ENCODE measurements at regions not wholly inside any gene's neighbourhood (a gene's known extent, or its start where the extent isn't known, plus 50 kb on each side); places are given as distances from the start of the nearest gene placed in this dataset.
"Not testable (repeated sequence)": the region's sequence is repeated elsewhere in the genome, so short reads cannot be mapped to it uniquely, and the experiment has no call there.

GRCh38 chr16:26396511-26397235 is 670.1 kb upstream of the C16orf82 start:
- CTCF ChIA-PET, result no interaction called here
- H3K4me3 Mint-ChIP-seq (ENCODE audit: low read depth, unreplicated experiment), result no peak overlapping the region
- no peaks in the 10 kb centered on the region for H3K4me1 Mint-ChIP-seq (ENCODE audit: low read depth, unreplicated experiment)
- no peak overlapping the region for H3K27ac Mint-ChIP-seq (ENCODE audit: unreplicated experiment)
- no peaks in the 10 kb centered on the region for H3K36me3 Mint-ChIP-seq (ENCODE audit: insufficient read depth, unreplicated experiment)
- H3K9me3 Mint-ChIP-seq (ENCODE audit: low read depth, unreplicated experiment), result peaks cover 16% of the 10 kb centered on the region
- H3K27me3 Mint-ChIP-seq (ENCODE audit: unreplicated experiment), result no peaks in the 10 kb centered on the region
- intact Hi-C loops (cut with micrococcal nuclease; ENCODE audit: unreplicated experiment), result no loop called here
- TF ChIP-seq, protein P1, sequence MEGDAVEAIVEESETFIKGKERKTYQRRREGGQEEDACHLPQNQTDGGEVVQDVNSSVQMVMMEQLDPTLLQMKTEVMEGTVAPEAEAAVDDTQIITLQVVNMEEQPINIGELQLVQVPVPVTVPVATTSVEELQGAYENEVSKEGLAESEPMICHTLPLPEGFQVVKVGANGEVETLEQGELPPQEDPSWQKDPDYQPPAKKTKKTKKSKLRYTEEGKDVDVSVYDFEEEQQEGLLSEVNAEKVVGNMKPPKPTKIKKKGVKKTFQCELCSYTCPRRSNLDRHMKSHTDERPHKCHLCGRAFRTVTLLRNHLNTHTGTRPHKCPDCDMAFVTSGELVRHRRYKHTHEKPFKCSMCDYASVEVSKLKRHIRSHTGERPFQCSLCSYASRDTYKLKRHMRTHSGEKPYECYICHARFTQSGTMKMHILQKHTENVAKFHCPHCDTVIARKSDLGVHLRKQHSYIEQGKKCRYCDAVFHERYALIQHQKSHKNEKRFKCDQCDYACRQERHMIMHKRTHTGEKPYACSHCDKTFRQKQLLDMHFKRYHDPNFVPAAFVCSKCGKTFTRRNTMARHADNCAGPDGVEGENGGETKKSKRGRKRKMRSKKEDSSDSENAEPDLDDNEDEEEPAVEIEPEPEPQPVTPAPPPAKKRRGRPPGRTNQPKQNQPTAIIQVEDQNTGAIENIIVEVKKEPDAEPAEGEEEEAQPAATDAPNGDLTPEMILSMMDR (IDR thresholded peaks at IDR 0.05; ENCODE audit: unreplicated experiment), result no peak
- BruUV-seq (replicated peaks), result no TSS peak
- DNase-seq, result no peak

DNA sequence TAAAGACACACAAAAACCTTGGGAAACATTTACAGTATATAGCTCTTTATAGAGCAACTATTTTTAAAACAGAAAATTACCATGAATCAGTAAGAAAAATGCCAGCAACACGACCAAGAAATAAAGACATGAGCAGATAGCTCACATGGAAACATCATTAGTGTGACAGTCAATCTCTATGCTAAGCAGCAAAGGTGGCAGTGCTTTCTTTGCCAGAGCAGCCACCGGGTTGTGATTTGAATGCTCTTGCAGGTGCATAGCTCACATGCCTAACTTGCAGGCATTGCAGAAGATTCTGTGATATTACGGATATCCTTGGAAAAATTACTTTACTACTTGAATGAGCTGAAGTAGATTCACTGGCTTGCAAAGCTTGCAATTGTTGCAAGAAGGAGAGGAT is 652.9 kb upstream of the C16orf82 start:
- H3K4me1 Mint-ChIP-seq (ENCODE audit: low read depth, unreplicated experiment), result no peaks in the 10 kb centered on the region
- H3K27me3 Mint-ChIP-seq (ENCODE audit: unreplicated experiment), result no peaks in the 10 kb centered on the region
- no peak overlapping the region for H3K27ac Mint-ChIP-seq (ENCODE audit: unreplicated experiment)
- intact Hi-C loops (cut with micrococcal nuclease; ENCODE audit: unreplicated experiment), result no loop called here
- CTCF ChIA-PET, result no interaction called here
- H3K9me3 Mint-ChIP-seq (ENCODE audit: low read depth, unreplicated experiment), result peaks cover 12% of the 10 kb centered on the region
- TF ChIP-seq, protein P1 (IDR thresholded peaks at IDR 0.05; ENCODE audit: unreplicated experiment), result no peak
- no peaks in the 10 kb centered on the region for H3K36me3 Mint-ChIP-seq (ENCODE audit: insufficient read depth, unreplicated experiment)
- no peak overlapping the region for H3K4me3 Mint-ChIP-seq (ENCODE audit: low read depth, unreplicated experiment)
- no TSS peak for BruUV-seq (replicated peaks)
- DNase-seq, result no peak

DNA sequence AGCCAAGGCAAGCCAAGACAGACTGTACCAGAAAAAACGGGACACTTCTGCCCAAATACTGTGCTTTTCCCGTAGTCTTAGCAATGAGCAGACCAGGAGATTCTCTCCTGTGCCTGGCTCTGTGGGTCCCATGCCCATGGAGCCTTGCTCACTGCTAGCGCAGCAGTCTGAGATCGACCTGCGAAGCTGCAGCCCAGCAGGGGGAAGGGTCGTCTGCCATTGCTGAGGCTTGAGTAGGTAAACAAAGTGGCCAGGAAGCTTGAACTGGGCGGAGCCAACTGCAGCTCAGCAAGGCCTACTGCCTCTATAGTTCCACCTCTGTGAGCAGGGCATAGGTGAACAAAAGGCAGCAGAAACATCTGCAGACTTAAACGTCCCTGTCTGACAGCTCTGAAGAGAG is 647.3 kb upstream of the C16orf82 start:
- intact Hi-C loops (cut with micrococcal nuclease; ENCODE audit: unreplicated experiment); H3K36me3 Mint-ChIP-seq (ENCODE audit: insufficient read depth, unreplicated experiment); H3K4me3 Mint-ChIP-seq (ENCODE audit: low read depth, unreplicated experiment); H3K4me1 Mint-ChIP-seq (ENCODE audit: low read depth, unreplicated experiment); H3K27ac Mint-ChIP-seq (ENCODE audit: unreplicated experiment); DNase-seq; CTCF ChIA-PET; H3K27me3 Mint-ChIP-seq (ENCODE audit: unreplicated experiment); BruUV-seq (replicated peaks): not testable (repeated sequence)
- H3K9me3 Mint-ChIP-seq (ENCODE audit: low read depth, unreplicated experiment), result peaks cover 17% of the 10 kb centered on the region

- H3K4me3 Mint-ChIP-seq (ENCODE audit: low read depth, unreplicated experiment), result no peak overlapping the region
- BruUV-seq (replicated peaks), result no TSS peak
- H3K27me3 Mint-ChIP-seq (ENCODE audit: unreplicated experiment), result no peaks in the 10 kb centered on the region
- TF ChIP-seq, protein P1 (IDR thresholded peaks at IDR 0.05; ENCODE audit: unreplicated experiment), result no peak
- peaks cover 13% of the 10 kb centered on the region for H3K9me3 Mint-ChIP-seq (ENCODE audit: low read depth, unreplicated experiment)
- CTCF ChIA-PET, result no interaction called here
- H3K36me3 Mint-ChIP-seq (ENCODE audit: insufficient read depth, unreplicated experiment), result no peaks in the 10 kb centered on the region
- H3K27ac Mint-ChIP-seq (ENCODE audit: unreplicated experiment), result no peak overlapping the region
- no peaks in the 10 kb centered on the region for H3K4me1 Mint-ChIP-seq (ENCODE audit: low read depth, unreplicated experiment)
- no peak for DNase-seq
- intact Hi-C loops (cut with micrococcal nuclease; ENCODE audit: unreplicated experiment), result no loop called here
Measured at GRCh38 chr16:26430618-26431017, 636.1 kb upstream of the C16orf82 start.

GRCh38 chr16:26433807-26434206 is 632.9 kb upstream of the C16orf82 start:
- DNase-seq, result no peak
- Mint-ChIP-seq H3K4me1 (ENCODE audit: low read depth, unreplicated experiment) (no peaks in the 10 kb centered on the region), H3K27me3 (ENCODE audit: unreplicated experiment) (no peaks in the 10 kb centered on the region), H3K36me3 (ENCODE audit: insufficient read depth, unreplicated experiment) (no peaks in the 10 kb centered on the region), H3K27ac (ENCODE audit: unreplicated experiment) (no peak overlapping the region), H3K9me3 (ENCODE audit: low read depth, unreplicated experiment) (peaks cover 10% of the 10 kb centered on the region), H3K4me3 (ENCODE audit: low read depth, unreplicated experiment) (no peak overlapping the region)
- CTCF ChIA-PET, result no interaction called here
- TF ChIP-seq, protein P1 (IDR thresholded peaks at IDR 0.05; ENCODE audit: unreplicated experiment), result no peak
- intact Hi-C loops (cut with micrococcal nuclease; ENCODE audit: unreplicated experiment), result no loop called here
- BruUV-seq (replicated peaks), result no TSS peak

Measured in Calu3 (cell line).